ENCODE measurements at regions not wholly inside any gene's neighbourhood (a gene's known extent, or its start where the extent isn't known, plus 50 kb on each side); places are given as distances from the start of the nearest gene placed in this dataset.
"Not testable (repeated sequence)": the region's sequence is repeated elsewhere in the genome, so short reads cannot be mapped to it uniquely, and the experiment has no call there.

DNA sequence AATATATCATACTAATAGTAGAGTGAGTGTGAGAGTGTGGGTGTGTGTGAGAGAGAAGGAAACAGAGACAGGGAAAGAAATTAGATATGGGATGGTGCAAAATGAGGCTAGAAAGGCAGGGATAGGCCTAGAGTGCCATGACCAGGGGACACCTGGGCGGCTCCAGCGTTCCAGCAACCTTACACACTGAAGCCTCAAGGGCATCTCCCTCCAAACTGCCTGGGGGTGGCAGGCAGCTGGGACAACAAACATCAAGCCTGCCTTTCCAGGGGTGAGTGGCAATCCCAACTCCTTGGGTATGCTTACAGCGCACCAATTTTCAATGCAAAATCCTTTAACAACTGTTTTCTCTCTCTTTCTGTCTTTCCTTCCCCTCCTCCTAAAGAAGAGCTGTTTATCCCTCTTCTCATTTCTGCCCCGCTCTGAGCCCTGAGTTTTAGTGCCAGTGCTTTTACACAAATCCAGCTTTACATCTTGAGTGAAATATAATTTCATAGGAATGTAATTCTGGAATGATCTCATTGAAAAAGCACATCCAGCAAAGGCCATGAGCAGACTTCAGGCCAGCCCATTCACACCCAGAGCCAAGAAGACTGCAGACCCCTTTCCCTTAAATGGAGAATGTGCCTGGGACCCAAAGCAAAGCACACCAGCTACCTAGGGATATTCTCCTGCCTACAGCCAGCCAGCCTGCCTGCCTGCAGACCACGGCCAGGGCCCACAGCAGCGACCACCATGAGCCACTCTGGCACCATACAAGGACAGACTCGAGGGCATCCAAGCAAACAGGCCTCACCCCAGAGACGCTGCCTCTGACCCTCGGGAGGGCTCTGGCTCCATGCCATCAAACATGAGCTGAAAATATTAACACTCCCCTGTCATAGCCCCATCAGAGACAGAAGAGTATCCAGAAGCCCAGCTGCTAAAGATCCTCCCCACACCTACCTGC lies 90.3 kb downstream of the RPL27A start:
- DNase-seq (ENCODE audit: low read depth) = no peak

- DNase-seq (ENCODE audit: low read depth) = no peak
Observed at GRCh38 chr11:8773916-8774539, 91.4 kb downstream of the RPL27A start.

GRCh38 chr11:8774916-8775315 lies 92.3 kb downstream of the RPL27A start:
- DNase-seq (ENCODE audit: low read depth) = not testable (repeated sequence)

DNA sequence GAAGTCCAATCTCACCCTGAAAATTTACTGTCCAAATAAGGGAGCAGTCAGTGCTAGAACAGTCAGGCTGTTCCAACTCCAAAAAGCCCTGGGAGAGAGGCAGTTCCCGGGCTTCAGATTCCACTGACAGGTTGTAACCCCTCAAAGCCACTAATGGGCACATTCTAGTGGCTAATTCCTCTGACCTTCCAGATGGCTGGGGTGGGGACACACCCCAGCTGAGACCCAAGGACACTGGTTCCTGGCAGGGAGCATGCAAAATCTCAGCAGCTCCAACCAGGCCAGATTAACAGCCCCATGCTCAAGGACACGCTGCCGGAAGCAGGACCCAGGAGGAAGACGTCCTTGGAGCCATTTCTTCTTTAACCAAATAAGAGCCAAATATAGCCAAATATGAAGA lies 92.7 kb downstream of the RPL27A start:
- DNase-seq (ENCODE audit: low read depth) = no peak

DNA sequence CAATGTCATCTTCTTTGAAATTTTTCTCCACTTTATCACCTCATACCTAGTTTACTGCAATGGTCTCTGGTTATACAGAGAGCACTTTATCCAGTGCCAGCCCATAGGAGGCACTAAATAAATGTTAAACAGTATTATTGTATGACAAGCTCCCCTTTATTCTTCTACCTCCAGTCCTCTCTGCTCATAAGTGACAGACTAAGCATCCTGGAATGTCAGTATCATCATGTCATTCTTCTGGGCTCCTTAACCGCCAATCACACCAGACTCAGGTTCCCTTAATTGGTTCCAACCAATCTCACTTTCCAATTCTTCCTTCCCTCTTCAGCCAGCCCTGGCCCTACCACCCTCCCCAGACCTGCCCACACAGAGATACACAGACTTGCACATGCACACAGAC lies 93.1 kb downstream of the RPL27A start:
- DNase-seq (ENCODE audit: low read depth) = no peak

DNA sequence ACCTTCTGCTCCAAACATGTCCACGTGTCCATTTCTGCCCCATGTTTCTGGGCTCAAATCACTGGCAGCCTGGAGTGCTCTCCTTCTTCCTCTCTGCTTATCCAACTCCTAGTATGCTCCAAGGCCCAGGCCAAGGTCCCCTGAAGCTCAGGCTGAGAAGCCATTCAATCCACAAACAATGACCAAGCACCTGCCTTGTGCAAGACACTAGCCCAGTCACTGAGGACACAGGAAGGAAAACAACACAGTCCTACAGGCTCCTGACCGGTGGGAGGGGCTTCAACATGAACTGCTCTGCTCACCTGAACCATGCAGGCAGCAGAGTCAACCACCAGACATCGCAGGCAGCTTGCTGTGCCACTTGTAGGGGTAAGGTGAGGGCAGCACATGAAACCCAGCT lies 93.6 kb downstream of the RPL27A start:
- DNase-seq (ENCODE audit: low read depth) = no peak

DNA sequence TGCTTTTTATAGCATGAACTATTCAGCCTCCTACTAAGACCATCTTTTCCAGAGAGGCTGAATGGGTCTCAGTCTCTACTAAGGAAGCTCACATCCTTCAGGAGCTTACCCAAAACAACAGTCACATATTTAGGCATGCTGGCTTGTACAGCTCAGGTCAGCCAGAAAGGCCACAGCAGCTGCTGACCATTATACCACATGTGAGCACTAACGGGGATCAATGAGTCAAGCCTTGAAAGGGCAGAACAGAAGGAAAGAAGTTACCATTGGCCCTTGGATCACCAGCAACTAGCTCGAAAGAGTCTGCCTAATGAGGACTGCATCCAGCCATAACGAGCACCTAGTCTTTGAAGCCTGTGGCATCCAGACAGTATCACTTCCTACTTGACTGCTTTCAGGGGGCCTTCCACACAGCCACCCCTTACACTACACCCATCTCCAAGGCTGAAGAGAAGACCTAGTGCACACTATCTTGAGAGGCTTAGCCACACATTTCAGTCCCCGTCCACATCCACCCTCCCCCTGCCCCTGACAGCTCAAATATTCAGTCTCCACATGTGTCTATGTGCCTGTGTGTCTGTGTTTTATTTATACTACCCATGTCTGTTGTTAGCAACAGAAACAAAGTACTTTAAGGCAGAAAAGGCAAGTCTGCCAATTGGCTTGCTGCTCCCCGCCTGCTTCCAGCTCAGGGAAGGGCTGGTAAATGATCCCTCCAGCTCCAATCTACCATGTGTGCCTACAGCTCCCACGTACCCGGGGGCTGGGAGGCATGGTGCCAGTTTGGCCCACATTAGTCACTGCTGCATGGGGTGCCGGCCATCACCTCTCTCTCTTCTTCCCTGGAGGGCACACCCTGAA lies 95.5 kb downstream of the RPL27A start:
- DNase-seq (ENCODE audit: low read depth) = no peak

- DNase-seq (ENCODE audit: low read depth) = no peak
Observed at GRCh38 chr11:8779107-8779506, 96.5 kb downstream of the RPL27A start.

GRCh38 chr11:8779732-8780131 lies 97.1 kb downstream of the RPL27A start:
- no peak for DNase-seq (ENCODE audit: low read depth)

- no peak for DNase-seq (ENCODE audit: low read depth)
Observed at GRCh38 chr11:8784954-8785353, 102.4 kb downstream of the RPL27A start.

DNA sequence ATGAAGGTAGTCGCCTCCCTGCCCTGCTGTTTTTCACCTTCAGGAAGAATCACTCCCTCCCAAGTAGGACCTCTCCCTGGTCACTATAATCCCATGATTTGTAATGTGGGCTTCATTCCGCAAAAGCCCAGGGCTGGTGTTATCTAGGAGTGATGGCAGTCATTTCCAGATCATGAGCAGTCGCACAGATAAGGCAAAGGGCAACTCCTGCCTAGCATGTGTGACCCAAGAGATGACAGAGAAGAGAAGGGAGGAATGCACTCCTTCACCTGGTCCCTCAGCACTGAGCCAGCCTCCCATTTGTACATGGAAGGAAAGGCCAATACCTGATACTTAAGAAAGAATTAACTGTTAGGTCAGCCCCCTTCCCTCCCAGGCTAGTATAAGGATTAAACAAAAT lies 102.9 kb downstream of the RPL27A start:
- no peak for DNase-seq (ENCODE audit: low read depth)

GRCh38 chr11:8785998-8786397 lies 103.4 kb downstream of the RPL27A start:
- no peak for DNase-seq (ENCODE audit: low read depth)

DNA sequence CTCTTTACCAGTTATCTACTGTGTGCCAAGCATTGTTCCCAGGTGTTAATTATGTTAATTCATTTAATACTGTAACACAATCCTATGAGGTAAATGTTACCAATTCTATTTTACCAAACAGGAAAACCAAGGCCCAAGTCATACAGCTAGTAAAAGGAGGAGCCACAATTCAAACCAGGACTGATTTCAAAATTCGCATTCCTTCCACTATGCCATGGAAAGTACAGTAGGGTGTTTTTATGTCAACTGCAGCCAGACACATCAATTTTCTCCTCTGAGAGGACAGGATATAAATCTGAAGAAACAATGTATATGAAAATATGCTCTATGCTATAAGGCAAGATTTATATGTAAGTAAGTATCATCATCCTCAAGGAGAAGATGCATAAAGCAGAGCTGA lies 104.3 kb downstream of the RPL27A start:
- DNase-seq (ENCODE audit: low read depth) = no peak

DNA sequence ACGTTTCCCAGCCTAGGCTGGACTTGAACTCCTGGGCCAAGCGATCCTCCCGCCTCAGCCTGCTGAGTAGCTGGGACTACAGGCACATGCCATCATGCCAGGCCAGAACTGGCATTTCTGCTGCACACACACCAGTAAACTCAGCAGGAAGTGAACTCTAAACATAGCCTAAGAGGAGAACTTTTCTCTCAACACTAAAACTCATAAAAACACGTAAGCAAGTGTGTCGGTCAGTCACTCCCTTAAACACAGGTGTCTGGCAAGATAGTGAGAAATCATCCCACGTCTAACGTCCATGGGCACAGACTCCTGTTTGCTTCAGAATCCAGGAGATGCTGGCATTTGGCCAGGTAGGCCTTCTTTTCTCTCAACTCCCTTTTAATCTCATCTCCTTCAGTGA lies 104.8 kb downstream of the RPL27A start:
- DNase-seq (ENCODE audit: low read depth) = no peak

GRCh38 chr11:8788616-8789015 lies 106.0 kb downstream of the RPL27A start:
- no peak for DNase-seq (ENCODE audit: low read depth)

GRCh38 chr11:8789864-8790263 lies 107.3 kb downstream of the RPL27A start:
- no peak for DNase-seq (ENCODE audit: low read depth)

DNA sequence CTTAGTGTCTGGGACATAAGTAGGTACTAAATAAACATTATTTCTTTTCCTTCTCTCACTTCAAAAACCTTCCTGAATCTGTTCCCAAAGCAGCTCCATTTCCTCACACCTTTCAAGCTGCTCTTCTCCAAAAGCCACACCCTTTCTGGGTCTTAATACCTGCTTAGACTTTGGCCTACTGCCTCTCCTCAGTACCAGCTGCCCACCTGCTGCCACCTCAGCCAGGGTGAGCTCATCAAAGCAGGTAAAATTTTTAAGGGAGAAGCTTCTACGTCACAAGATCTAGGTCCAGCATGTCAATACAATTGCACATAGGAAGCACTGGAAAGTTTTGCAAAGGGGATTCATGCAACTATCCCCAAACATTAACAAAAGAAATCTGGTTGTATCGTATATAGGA lies 108.4 kb downstream of the RPL27A start:
- DNase-seq (ENCODE audit: low read depth) = no peak

GRCh38 chr11:8792710-8793109 lies 110.1 kb downstream of the RPL27A start:
- DNase-seq (ENCODE audit: low read depth) = no peak

DNA sequence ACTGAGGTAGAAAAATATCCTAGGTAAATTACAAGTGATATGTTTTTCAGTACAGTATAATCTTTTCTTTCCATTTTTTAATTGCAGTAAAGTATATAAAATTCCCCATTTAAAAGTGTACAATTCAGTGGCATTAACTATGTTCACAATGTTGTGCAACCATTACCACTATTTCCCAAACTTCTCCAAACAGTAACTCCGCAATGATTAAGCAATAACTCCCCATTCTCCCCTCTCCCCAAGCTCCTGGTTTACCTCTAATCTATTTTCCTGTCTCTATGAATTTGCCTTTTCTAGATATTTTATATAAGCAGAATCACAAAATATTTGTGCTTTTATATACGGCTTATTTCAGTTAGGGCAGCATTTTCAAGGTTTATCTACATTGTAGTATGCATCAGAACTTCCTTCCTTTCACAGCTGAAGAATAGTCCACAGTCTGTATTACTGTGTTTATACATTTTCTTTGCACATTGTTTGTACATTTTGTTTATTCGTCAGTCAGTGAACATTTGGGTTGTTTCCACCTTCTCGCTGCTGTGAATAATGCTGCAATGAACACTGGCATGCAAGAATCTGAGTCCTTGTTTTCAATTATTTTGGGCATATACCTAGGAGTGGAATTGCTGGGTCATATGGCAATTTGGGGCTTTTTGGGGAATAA lies 110.7 kb downstream of the RPL27A start:
- no peak for DNase-seq (ENCODE audit: low read depth)

DNA sequence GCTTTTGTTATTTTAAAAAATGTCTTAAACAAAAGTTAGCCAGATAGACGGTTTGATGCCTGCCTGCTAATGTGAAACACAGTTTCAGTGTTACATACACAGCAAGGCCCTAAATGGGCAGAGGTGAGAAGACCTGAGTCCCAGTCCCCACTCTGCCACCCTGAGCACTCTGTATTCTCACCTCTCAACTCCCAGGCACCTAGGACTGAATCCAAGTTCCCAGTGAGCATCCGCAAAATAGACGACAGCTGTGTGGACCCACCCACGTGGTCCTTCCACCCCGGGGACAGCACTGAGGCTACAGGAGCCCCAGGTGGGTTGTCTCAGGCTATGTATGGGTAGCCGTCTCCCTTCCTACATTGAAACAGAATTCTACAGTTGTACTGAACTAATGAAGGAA lies 111.5 kb downstream of the RPL27A start:
- DNase-seq (ENCODE audit: low read depth) = no peak

GRCh38 chr11:8794677-8795103 lies 112.1 kb downstream of the RPL27A start:
- DNase-seq (ENCODE audit: low read depth) = no peak

- no peak for DNase-seq (ENCODE audit: low read depth)
Observed at GRCh38 chr11:8796941-8797340, 114.0 kb upstream of the AKIP1 start.
